ENCODE measurements at regions not wholly inside any gene's neighbourhood (a gene's known extent, or its start where the extent isn't known, plus 50 kb on each side); places are given as distances from the start of the nearest gene placed in this dataset.

- Histone ChIP-seq H3K9me3 (no peaks in the 10 kb centered on the region), H3K27ac (no peak overlapping the region), H3K4me1 (no peaks in the 10 kb centered on the region), H3K27me3 (no peaks in the 10 kb centered on the region), H3K4me3 (no peak overlapping the region), H3K36me3 (no peaks in the 10 kb centered on the region)
- 76 to 78% methylated on average over 2 of the region's 2 CpGs for WGBS, 2 donors
- DNase-seq (ENCODE audit: low spot score in 2 of 2) = no peak
- TF ChIP-seq CTCF (IDR thresholded peaks at IDR 0.05) (no peak), EP300 (IDR thresholded peaks at IDR 0.05) (no peak), POLR2A (IDR thresholded peaks at IDR 0.05) (no peak)
Observed at GRCh38 chr1:88058205-88058604, 625.9 kb upstream of the PKN2 start.

GRCh38 chr1:88060112-88060673, 623.9 kb upstream of the PKN2 start:
- no peaks in the 10 kb centered on the region for H3K27me3 ChIP-seq
- no peaks in the 10 kb centered on the region for H3K4me1 ChIP-seq
- no peak for DNase-seq (ENCODE audit: low spot score in 2 of 2)
- H3K4me3 ChIP-seq = no peak overlapping the region
- H3K36me3 ChIP-seq = no peaks in the 10 kb centered on the region
- TF ChIP-seq CTCF (IDR thresholded peaks at IDR 0.05) (no peak), EP300 (IDR thresholded peaks at IDR 0.05) (no peak), POLR2A (IDR thresholded peaks at IDR 0.05) (no peak)
- WGBS, 2 donors = 44 to 64% methylated on average over 1 of the region's 1 CpG
- no peak overlapping the region for H3K27ac ChIP-seq
- H3K9me3 ChIP-seq = no peaks in the 10 kb centered on the region

GRCh38 chr1:88060750-88061491, 623.2 kb upstream of the PKN2 start:
- TF ChIP-seq EP300 (IDR thresholded peaks at IDR 0.05) (no peak), POLR2A (IDR thresholded peaks at IDR 0.05) (no peak), CTCF (IDR thresholded peaks at IDR 0.05) (no peak)
- Histone ChIP-seq H3K4me1 (no peaks in the 10 kb centered on the region), H3K36me3 (no peaks in the 10 kb centered on the region), H3K27me3 (no peaks in the 10 kb centered on the region), H3K27ac (no peak overlapping the region), H3K4me3 (no peak overlapping the region), H3K9me3 (no peaks in the 10 kb centered on the region)
- 58 to 66% methylated on average over 3 of the region's 3 CpGs for WGBS, 2 donors
- no peak for DNase-seq (ENCODE audit: low spot score in 2 of 2)

GRCh38 chr1:88061492-88062177, 622.4 kb upstream of the PKN2 start:
- TF ChIP-seq CTCF (IDR thresholded peaks at IDR 0.05) (peak; percentile 56 to 67 (median 58)), POLR2A (IDR thresholded peaks at IDR 0.05) (no peak)
- H3K9me3 ChIP-seq = no peaks in the 10 kb centered on the region
- peak; percentile 23 to 70 for DNase-seq (ENCODE audit: low spot score in 2 of 2)
- no peaks in the 10 kb centered on the region for H3K27me3 ChIP-seq
- no peak overlapping the region for H3K4me3 ChIP-seq
- H3K4me1 ChIP-seq = no peaks in the 10 kb centered on the region
- no peak overlapping the region for H3K27ac ChIP-seq
- H3K36me3 ChIP-seq = no peaks in the 10 kb centered on the region

GRCh38 chr1:88062650-88063153, 621.4 kb upstream of the PKN2 start:
- no peaks in the 10 kb centered on the region for H3K9me3 ChIP-seq
- H3K36me3 ChIP-seq = no peaks in the 10 kb centered on the region
- no peak overlapping the region for H3K4me3 ChIP-seq
- TF ChIP-seq POLR2A (IDR thresholded peaks at IDR 0.05) (no peak), EP300 (IDR thresholded peaks at IDR 0.05) (no peak), CTCF (IDR thresholded peaks at IDR 0.05) (no peak)
- H3K27me3 ChIP-seq = no peaks in the 10 kb centered on the region
- WGBS, 2 donors = 74 to 75% methylated on average over 3 of the region's 3 CpGs
- no peak overlapping the region for H3K27ac ChIP-seq
- no peak for DNase-seq (ENCODE audit: low spot score in 2 of 2)
- H3K4me1 ChIP-seq = no peaks in the 10 kb centered on the region
